KMS-11 (cell line): ENCODE measurements at regions not wholly inside any gene's neighbourhood (a gene's known extent, or its start where the extent isn't known, plus 50 kb on each side); places are given as distances from the start of the nearest gene placed in this dataset.

ENCODE experiments used
- H2AFZ ChIP-seq: fragments of 200-600 bp; sonication (generic); 2 replicates; pipeline ENCODE4 v1.6.1; 2016; ENCODE audit warnings: antibody characterized with exemption, mixed run types, low read depth
- H3K27ac ChIP-seq: fragments of 200-600 bp; sonication (generic); 2 replicates; pipeline ENCODE4 v1.6.1; 2016; ENCODE audit warnings: mild to moderate bottlenecking, mixed run types
- H3K27me3 ChIP-seq: fragments of 200-600 bp; sonication (generic); 2 replicates; pipeline ENCODE4 v1.6.1; 2017; ENCODE audit warnings: mild to moderate bottlenecking, low read depth, mixed run types, moderate library complexity; ENCODE audit not compliant: insufficient read depth
- H3K36me3 ChIP-seq: fragments of 200-600 bp; sonication (generic); 2 replicates; pipeline ENCODE4 v1.6.1; 2017; ENCODE audit warnings: mild to moderate bottlenecking, mixed run types; ENCODE audit not compliant: insufficient read depth
- H3K4me1 ChIP-seq: fragments of 200-600 bp; sonication (generic); 2 replicates; pipeline ENCODE4 v1.6.1; 2016; ENCODE audit warnings: mild to moderate bottlenecking, low read depth, mixed run types; ENCODE audit not compliant: poor library complexity, severe bottlenecking
- H3K4me2 ChIP-seq: fragments of 200-600 bp; sonication (generic); 2 replicates; pipeline ENCODE4 v1.7.0; 2016; ENCODE audit warnings: mild to moderate bottlenecking, mixed run types
- H3K4me3 ChIP-seq: fragments of 200-600 bp; sonication (generic); IDR thresholded peaks from 2 replicates; pipeline ENCODE4 v1.6.1; 2017; ENCODE audit warnings: low read depth, low read length, mixed read lengths; ENCODE audit not compliant: insufficient read depth
- H3K79me2 ChIP-seq: fragments of 200-600 bp; sonication (generic); 2 replicates; pipeline ENCODE4 v1.6.1; 2016; ENCODE audit warnings: low read depth, mixed run types; ENCODE audit not compliant: insufficient read depth
- H3K9ac ChIP-seq: fragments of 200-600 bp; sonication (generic); 2 replicates; pipeline ENCODE4 v1.6.1; 2016; ENCODE audit warnings: mild to moderate bottlenecking, mixed run types
- H4K20me1 ChIP-seq: fragments of 200-600 bp; sonication (generic); 2 replicates; pipeline ENCODE4 v1.6.1; 2016; ENCODE audit warnings: mild to moderate bottlenecking, mixed run types; ENCODE audit not compliant: insufficient read depth
- TF ChIP-seq, protein P1 (sequence below): fragments of 200-600 bp; sonication (generic); conservative IDR thresholded peaks from 2 replicates; pipeline ENCODE4 v1.6.1; 2017; ENCODE audit warnings: low read depth, mild to moderate bottlenecking, antibody characterized with exemption, low read length, moderate library complexity, mixed read lengths

DNA sequence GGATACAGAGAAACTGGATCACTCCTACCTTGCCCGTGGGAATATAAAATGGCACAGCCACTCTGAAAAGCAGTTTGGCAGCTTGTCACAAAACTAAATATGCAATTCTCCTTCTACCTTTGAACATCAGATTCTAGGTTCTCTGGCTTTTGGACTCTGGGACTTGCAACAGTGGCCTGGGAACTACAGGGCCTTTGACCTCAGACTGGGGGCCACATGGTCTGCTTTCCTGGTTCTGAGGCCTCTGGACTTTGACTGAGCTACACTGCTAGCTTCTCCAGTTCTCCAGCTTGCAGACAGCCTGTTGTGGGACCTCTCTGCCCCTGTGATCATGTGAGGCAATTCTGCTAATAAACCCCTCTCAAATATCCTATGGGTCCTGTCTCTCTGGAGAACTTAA, 168.8 kb downstream of the CDH26 start:
- TF ChIP-seq, protein P1, sequence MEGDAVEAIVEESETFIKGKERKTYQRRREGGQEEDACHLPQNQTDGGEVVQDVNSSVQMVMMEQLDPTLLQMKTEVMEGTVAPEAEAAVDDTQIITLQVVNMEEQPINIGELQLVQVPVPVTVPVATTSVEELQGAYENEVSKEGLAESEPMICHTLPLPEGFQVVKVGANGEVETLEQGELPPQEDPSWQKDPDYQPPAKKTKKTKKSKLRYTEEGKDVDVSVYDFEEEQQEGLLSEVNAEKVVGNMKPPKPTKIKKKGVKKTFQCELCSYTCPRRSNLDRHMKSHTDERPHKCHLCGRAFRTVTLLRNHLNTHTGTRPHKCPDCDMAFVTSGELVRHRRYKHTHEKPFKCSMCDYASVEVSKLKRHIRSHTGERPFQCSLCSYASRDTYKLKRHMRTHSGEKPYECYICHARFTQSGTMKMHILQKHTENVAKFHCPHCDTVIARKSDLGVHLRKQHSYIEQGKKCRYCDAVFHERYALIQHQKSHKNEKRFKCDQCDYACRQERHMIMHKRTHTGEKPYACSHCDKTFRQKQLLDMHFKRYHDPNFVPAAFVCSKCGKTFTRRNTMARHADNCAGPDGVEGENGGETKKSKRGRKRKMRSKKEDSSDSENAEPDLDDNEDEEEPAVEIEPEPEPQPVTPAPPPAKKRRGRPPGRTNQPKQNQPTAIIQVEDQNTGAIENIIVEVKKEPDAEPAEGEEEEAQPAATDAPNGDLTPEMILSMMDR: no peak
- no peak overlapping the region for H3K4me2 ChIP-seq
- no peaks in the 10 kb centered on the region for H3K36me3 ChIP-seq
- H3K27me3 ChIP-seq: no peaks in the 10 kb centered on the region
- H2AFZ ChIP-seq: no peak overlapping the region
- H3K27ac ChIP-seq: no peak overlapping the region
- H3K79me2 ChIP-seq: no peaks in the 10 kb centered on the region
- no peak overlapping the region for H3K4me3 ChIP-seq
- no peaks in the 10 kb centered on the region for H3K4me1 ChIP-seq
- no peaks in the 10 kb centered on the region for H4K20me1 ChIP-seq
- H3K9ac ChIP-seq: no peak overlapping the region

DNA sequence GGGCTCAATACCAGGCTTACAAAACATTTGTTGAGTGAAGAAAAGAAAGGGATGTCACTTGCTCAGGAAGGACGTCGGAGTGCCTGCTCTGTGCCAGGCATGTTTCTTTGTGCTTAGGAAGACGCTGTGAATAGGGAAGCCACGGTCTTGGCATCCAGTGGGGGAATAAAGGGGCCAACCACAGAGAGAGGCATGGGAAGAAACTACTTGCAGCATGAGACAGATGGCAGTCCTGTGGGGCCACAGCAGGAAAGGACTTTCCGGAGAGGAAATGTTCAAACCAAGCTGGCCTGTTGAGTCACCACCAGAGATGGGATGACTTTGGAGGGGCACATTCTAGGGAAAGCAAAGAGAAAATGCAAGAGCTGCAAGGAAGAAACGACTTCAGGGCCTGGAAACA, 173.2 kb downstream of the CDH26 start:
- Histone ChIP-seq H4K20me1 (no peaks in the 10 kb centered on the region), H3K9ac (no peak overlapping the region), H3K4me1 (no peaks in the 10 kb centered on the region), H3K79me2 (no peaks in the 10 kb centered on the region), H3K27me3 (no peaks in the 10 kb centered on the region), H3K36me3 (no peaks in the 10 kb centered on the region), H3K4me3 (no peak overlapping the region), H3K4me2 (no peak overlapping the region), H2AFZ (no peak overlapping the region), H3K27ac (no peak overlapping the region)
- TF ChIP-seq, protein P1: no peak

DNA sequence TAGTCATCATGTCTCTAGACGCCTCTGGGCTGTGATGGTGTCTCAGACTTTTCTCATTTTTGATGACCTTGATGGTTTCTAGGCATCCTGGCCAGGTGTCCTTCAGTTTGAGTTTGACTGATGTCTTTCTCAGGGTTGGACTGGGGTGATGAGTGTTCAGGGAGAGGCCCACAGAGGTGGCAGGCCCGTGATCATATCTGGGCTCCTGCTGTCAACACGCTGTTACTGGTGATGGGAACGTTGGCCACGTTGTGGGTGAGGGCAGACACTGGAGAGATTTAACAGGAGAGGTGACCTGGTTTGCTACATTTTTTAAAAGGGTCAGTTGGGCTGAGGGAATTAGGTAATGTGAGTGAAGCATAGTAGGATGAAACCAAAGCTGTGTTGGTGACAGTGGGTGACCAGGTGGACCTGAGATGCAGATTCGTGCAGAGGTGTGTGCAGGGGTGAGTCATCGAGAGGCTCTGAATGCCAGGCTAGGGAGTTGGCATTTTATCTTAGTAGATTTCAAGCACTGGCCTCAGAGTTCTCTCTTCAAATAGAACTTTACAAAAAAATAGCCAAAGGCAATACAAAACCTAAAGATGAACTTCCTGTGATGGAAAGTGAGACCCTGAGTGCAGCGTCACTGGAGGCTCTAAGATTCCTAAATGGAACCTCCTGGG, 174.1 kb downstream of the CDH26 start:
- H3K4me1 ChIP-seq: no peaks in the 10 kb centered on the region
- H3K4me2 ChIP-seq: no peak overlapping the region
- no peaks in the 10 kb centered on the region for H3K27me3 ChIP-seq
- TF ChIP-seq, protein P1: no peak
- H4K20me1 ChIP-seq: no peaks in the 10 kb centered on the region
- H3K79me2 ChIP-seq: no peaks in the 10 kb centered on the region
- H3K36me3 ChIP-seq: no peaks in the 10 kb centered on the region
- H3K27ac ChIP-seq: no peak overlapping the region
- H3K4me3 ChIP-seq: no peak overlapping the region
- no peak overlapping the region for H2AFZ ChIP-seq
- H3K9ac ChIP-seq: no peak overlapping the region

DNA sequence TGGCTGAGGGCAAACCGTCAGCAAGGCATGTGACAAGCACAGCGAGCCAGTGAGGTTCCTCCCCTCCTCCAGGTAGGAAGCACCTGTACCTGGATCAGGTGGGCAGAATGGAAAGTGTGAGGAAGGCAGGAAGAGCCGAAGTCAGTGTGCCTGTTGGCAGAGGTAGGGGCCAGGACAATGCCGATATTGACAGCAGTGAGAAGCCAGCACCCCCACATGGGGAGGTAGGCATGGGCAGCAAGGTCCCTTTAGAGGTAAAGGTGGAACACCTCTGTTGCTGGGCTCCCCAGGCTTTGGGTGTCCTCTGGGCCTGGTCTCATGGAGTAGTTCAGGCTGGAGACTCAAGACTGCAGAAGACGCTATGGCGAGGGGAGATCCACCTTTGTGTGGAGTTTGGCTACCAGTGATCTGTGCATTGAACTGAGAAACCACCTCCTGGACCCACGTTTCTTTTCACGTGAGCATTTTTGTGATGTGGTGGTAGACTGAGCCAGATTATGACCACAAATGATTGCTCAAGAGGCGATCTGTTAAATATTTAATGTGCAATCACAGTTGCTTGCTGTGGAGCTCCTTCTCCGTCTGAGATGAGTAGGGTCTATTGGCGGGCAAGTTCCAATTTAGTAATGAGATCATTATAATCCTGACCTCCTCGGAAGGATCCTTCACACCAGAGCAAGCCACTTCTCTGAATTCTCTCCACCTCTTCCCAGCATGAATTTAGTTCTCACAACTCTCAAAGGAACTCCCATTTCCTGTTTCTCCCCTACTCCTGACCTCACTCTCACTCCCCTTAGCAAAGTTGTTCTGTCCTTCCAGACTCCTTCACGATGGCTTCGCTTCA, 174.8 kb downstream of the CDH26 start:
- Histone ChIP-seq H4K20me1 (no peaks in the 10 kb centered on the region), H2AFZ (no peak overlapping the region), H3K27me3 (no peaks in the 10 kb centered on the region), H3K4me2 (no peak overlapping the region), H3K4me3 (no peak overlapping the region), H3K79me2 (no peaks in the 10 kb centered on the region), H3K9ac (no peak overlapping the region), H3K27ac (no peak overlapping the region), H3K36me3 (no peaks in the 10 kb centered on the region), H3K4me1 (no peaks in the 10 kb centered on the region)
- TF ChIP-seq, protein P1: no peak
